ENCODE measurements at regions not wholly inside any gene's neighbourhood (a gene's known extent, or its start where the extent isn't known, plus 50 kb on each side); places are given as distances from the start of the nearest gene placed in this dataset.

DNA sequence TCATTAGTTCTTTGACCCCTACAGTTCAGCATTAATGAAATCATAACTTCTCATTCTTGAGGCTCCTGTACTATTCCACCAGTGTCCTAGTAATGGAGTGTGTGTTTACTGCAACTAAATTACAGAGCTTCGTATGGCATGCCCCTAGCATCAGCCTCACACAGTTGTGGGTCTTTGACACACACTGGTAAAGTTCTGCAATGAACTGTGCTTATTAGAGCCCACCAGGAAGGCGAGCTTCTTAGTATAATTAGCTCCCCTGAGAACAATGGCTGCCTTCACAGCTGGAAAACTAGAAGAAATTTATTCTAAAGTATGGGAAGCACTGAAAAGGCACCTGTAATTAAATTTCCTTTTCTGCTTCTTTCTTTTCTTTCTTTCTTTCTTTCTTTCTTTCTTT lies 251.1 kb upstream of the RGS18 start:
- Histone ChIP-seq H3K27ac (ENCODE audit: low read depth, low read length) (no peak overlapping the region), H3K4me2 (ENCODE audit: low read length) (no peak overlapping the region), H3K9me2 (replicated peaks; ENCODE audit: control insufficient read depth, low read length) (no peaks in the 10 kb centered on the region), H3K4me1 (ENCODE audit: control insufficient read depth, low read length) (no peaks in the 10 kb centered on the region), H3K27me3 (ENCODE audit: control insufficient read depth, low read length) (no peaks in the 10 kb centered on the region), H3K9me3 (ENCODE audit: control insufficient read depth, insufficient read depth, low read length) (no peaks in the 10 kb centered on the region; the same call in 1 of the 2 replicates), H3K79me2 (ENCODE audit: control insufficient read depth, low read length) (no peaks in the 10 kb centered on the region), H4K20me1 (ENCODE audit: control insufficient read depth, insufficient read depth, low read depth, low read length) (no peaks in the 10 kb centered on the region), H3F3A (ENCODE audit: control insufficient read depth, insufficient read depth) (no peaks in the 10 kb centered on the region), H3K36me3 (ENCODE audit: control insufficient read depth, low read length) (no peaks in the 10 kb centered on the region), H3K4me3 (ENCODE audit: low read length) (no peak overlapping the region)
- TF ChIP-seq, protein P1, sequence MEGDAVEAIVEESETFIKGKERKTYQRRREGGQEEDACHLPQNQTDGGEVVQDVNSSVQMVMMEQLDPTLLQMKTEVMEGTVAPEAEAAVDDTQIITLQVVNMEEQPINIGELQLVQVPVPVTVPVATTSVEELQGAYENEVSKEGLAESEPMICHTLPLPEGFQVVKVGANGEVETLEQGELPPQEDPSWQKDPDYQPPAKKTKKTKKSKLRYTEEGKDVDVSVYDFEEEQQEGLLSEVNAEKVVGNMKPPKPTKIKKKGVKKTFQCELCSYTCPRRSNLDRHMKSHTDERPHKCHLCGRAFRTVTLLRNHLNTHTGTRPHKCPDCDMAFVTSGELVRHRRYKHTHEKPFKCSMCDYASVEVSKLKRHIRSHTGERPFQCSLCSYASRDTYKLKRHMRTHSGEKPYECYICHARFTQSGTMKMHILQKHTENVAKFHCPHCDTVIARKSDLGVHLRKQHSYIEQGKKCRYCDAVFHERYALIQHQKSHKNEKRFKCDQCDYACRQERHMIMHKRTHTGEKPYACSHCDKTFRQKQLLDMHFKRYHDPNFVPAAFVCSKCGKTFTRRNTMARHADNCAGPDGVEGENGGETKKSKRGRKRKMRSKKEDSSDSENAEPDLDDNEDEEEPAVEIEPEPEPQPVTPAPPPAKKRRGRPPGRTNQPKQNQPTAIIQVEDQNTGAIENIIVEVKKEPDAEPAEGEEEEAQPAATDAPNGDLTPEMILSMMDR (IDR thresholded peaks at IDR 0.05; ENCODE audit: low read depth, low read length, poor library complexity, severe bottlenecking), result no peak
- TF ChIP-seq EZH2phosphoT487 (IDR thresholded peaks at IDR 0.05; ENCODE audit: borderline replicate concordance, low read length), result no peak

GRCh38 chr1:191910245-191910644 lies 248.0 kb upstream of the RGS18 start:
- Histone ChIP-seq H3K9me3 (ENCODE audit: control insufficient read depth, insufficient read depth, low read length) (no peaks in the 10 kb centered on the region; the same call in none of the 2 replicates), H3K27me3 (ENCODE audit: control insufficient read depth, low read length) (no peaks in the 10 kb centered on the region), H3K79me2 (ENCODE audit: control insufficient read depth, low read length) (no peaks in the 10 kb centered on the region), H3K4me3 (ENCODE audit: low read length) (no peak overlapping the region), H3K4me1 (ENCODE audit: control insufficient read depth, low read length) (no peaks in the 10 kb centered on the region), H4K20me1 (ENCODE audit: control insufficient read depth, insufficient read depth, low read depth, low read length) (no peaks in the 10 kb centered on the region), H3K36me3 (ENCODE audit: control insufficient read depth, low read length) (no peaks in the 10 kb centered on the region), H3K4me2 (ENCODE audit: low read length) (no peak overlapping the region), H3F3A (ENCODE audit: control insufficient read depth, insufficient read depth) (no peaks in the 10 kb centered on the region), H3K27ac (ENCODE audit: low read depth, low read length) (no peak overlapping the region), H3K9me2 (replicated peaks; ENCODE audit: control insufficient read depth, low read length) (no peaks in the 10 kb centered on the region)
- TF ChIP-seq, protein P1 (IDR thresholded peaks at IDR 0.05; ENCODE audit: low read depth, low read length, poor library complexity, severe bottlenecking), result no peak
- TF ChIP-seq EZH2phosphoT487 (IDR thresholded peaks at IDR 0.05; ENCODE audit: borderline replicate concordance, low read length), result no peak

GRCh38 chr1:191912517-191912916 lies 245.7 kb upstream of the RGS18 start:
- Histone ChIP-seq H3K4me2 (ENCODE audit: low read length) (no peak overlapping the region), H3K36me3 (ENCODE audit: control insufficient read depth, low read length) (no peaks in the 10 kb centered on the region), H3K9me2 (replicated peaks; ENCODE audit: control insufficient read depth, low read length) (no peaks in the 10 kb centered on the region), H3K27ac (ENCODE audit: low read depth, low read length) (no peak overlapping the region), H3K9me3 (ENCODE audit: control insufficient read depth, insufficient read depth, low read length) (no peaks in the 10 kb centered on the region; the same call in none of the 2 replicates), H4K20me1 (ENCODE audit: control insufficient read depth, insufficient read depth, low read depth, low read length) (no peaks in the 10 kb centered on the region), H3K4me1 (ENCODE audit: control insufficient read depth, low read length) (no peaks in the 10 kb centered on the region), H3F3A (ENCODE audit: control insufficient read depth, insufficient read depth) (no peaks in the 10 kb centered on the region), H3K4me3 (ENCODE audit: low read length) (no peak overlapping the region), H3K79me2 (ENCODE audit: control insufficient read depth, low read length) (no peaks in the 10 kb centered on the region), H3K27me3 (ENCODE audit: control insufficient read depth, low read length) (no peaks in the 10 kb centered on the region)
- TF ChIP-seq EZH2phosphoT487 (IDR thresholded peaks at IDR 0.05; ENCODE audit: borderline replicate concordance, low read length), result no peak
- TF ChIP-seq, protein P1 (IDR thresholded peaks at IDR 0.05; ENCODE audit: low read depth, low read length, poor library complexity, severe bottlenecking), result no peak
